HepG2 (cell line): ENCODE measurements at regions not wholly inside any gene's neighbourhood (a gene's known extent, or its start where the extent isn't known, plus 50 kb on each side); places are given as distances from the start of the nearest gene placed in this dataset.

Experiments used
- ATAC-seq: fragments of 200-7000 bp; cut with Tn5 transposase; 3 replicates; pipeline ENCODE4 v1.9.1; 2020; ENCODE audit warnings: mild to moderate bottlenecking, moderate library complexity
- BruUV-seq: library from RNA; stranded (reverse); fragments of 400-500 nt; replicated peaks from 2 replicates; lab custom pipeline; 2021; lab: Mats Ljungman, UMichigan
- CTCF ChIA-PET: fragments of 300-600 bp; formaldehyde crosslinking; extraction: SDS; loops from one replicate; lab custom pipeline; 2021; ENCODE audit warnings: low total read pairs, inconsistent platforms, low intra/inter-chr PET ratio; lab: Yijun Ruan, JAX
- POLR2A ChIA-PET: fragments of 350-600 bp; sonication (Branson Sonifier 250); formaldehyde crosslinking; loops from one replicate; lab custom pipeline; 2020; ENCODE audit warnings: antibody characterized with exemption, inconsistent platforms; lab: Yijun Ruan, JAX
- DNase-seq: peaks from one replicate; pipeline ENCODE4 v3.0.0-alpha.2; 2015; ENCODE audit warnings: low spot score
- FAIRE-seq: peaks from 3 replicates; lab custom pipeline; 2011; peaks lifted over from hg19 to GRCh38; lab: Jason Lieb, UNC
- H2AFZ ChIP-seq: one replicate; pipeline ENCODE4 v1.6.1; 2011; ENCODE audit warnings: low read length, inconsistent platforms
- H3K27ac ChIP-seq: fragments of 300-600 bp; 3 replicates; pipeline ENCODE4 v1.8.0; 2011; ENCODE audit warnings: mixed run types, mild to moderate bottlenecking, mixed read lengths, low read length, inconsistent platforms; ENCODE audit not compliant: insufficient read depth; ENCODE audit errors: extremely low read length
- H3K27me3 ChIP-seq, 2 experiments: fragments of 200-600 bp in 1 of 2; 2 replicates in 1 of 2; 3 replicates in 1 of 2; pipeline versions ENCODE4 v1.6.0 to v1.8.0; 2011; ENCODE audit warnings: low read length in 2 of 2, mild to moderate bottlenecking in 2 of 2, moderate library complexity in 2 of 2, inconsistent platforms in 1 of 2; ENCODE audit not compliant: insufficient read depth in 2 of 2, control insufficient read depth in 1 of 2
- H3K36me3 ChIP-seq, 2 experiments: fragments of 200-600 bp in 1 of 2; replicated peaks in 1 of 2; 2 replicates in 1 of 2; 3 replicates in 1 of 2; pipeline versions ENCODE4 v1.5.1 to v1.8.0; 2011; ENCODE audit warnings: low read length in 2 of 2, inconsistent platforms in 1 of 2; ENCODE audit not compliant: insufficient read depth in 2 of 2, control insufficient read depth in 1 of 2
- H3K4me1 ChIP-seq: 2 replicates; pipeline ENCODE4 v1.5.1; 2012; ENCODE audit warnings: low read length, inconsistent platforms; ENCODE audit not compliant: insufficient read depth
- H3K4me2 ChIP-seq: 2 replicates; pipeline ENCODE4 v1.6.0; 2011; ENCODE audit warnings: low read depth, low read length, inconsistent platforms
- H3K4me3 ChIP-seq, 3 experiments: fragments of 200-600 bp in 1 of 3; sonication (generic), shearing (Covaris generic) in 1 of 3; replicated peaks in 1 of 3; 2 replicates each; pipeline ENCODE4 v1.5.1; 2011 to 2016; ENCODE audit warnings: low read length in 3 of 3, inconsistent platforms in 2 of 3, low read depth in 2 of 3, mild to moderate bottlenecking in 2 of 3, control low read depth in 1 of 3, mixed read lengths in 1 of 3; ENCODE audit not compliant: insufficient read depth in 1 of 3
- H3K79me2 ChIP-seq: one replicate; pipeline ENCODE4 v1.6.1; 2011; ENCODE audit warnings: low read length, inconsistent platforms; ENCODE audit not compliant: insufficient read depth
- H3K9ac ChIP-seq: 2 replicates; pipeline ENCODE4 v1.6.0; 2011; ENCODE audit warnings: mild to moderate bottlenecking, low read depth, low read length, inconsistent platforms; ENCODE audit not compliant: insufficient read depth
- H3K9me3 ChIP-seq: 2 replicates; pipeline ENCODE4 v1.5.1; 2012; ENCODE audit warnings: mild to moderate bottlenecking, low read length
- H4K20me1 ChIP-seq: 2 replicates; pipeline ENCODE4 v1.6.0; 2011; ENCODE audit warnings: inconsistent platforms, mild to moderate bottlenecking, low read length, moderate library complexity; ENCODE audit not compliant: insufficient read depth
- ELF4 ChIP-seq: sonication (generic); formaldehyde crosslinking; IDR thresholded peaks from 2 replicates; pipeline ENCODE4 v1.5.0; 2020; ENCODE audit warnings: missing genetic modification reagents, mild to moderate bottlenecking, moderate library complexity, borderline replicate concordance
- JUND ChIP-seq: sonication (generic); formaldehyde crosslinking; IDR thresholded peaks from 2 replicates; pipeline ENCODE4 v1.8.0; 2022; ENCODE audit warnings: mild to moderate bottlenecking, missing genetic modification reagents
- MTF1 ChIP-seq: sonication (generic); formaldehyde crosslinking; IDR thresholded peaks from 2 replicates; pipeline ENCODE4 v1.5.0; 2020; ENCODE audit warnings: missing genetic modification reagents
- NKX3-1 ChIP-seq: sonication (generic); formaldehyde crosslinking; IDR thresholded peaks from 2 replicates; pipeline ENCODE4 v1.5.0; 2020; ENCODE audit warnings: missing genetic modification reagents
- SRSF4 ChIP-seq: fragments of 200-400 bp; formaldehyde crosslinking; IDR thresholded peaks from one replicate; pipeline ENCODE4 v1.6.1; 2018; ENCODE audit warnings: mild to moderate bottlenecking, low read depth, low read length, moderate library complexity; ENCODE audit not compliant: poor library complexity, severe bottlenecking
- STAG1 ChIP-seq: sonication (generic); formaldehyde crosslinking; IDR thresholded peaks from 2 replicates; pipeline ENCODE4 v1.4.0; 2020; ENCODE audit warnings: missing genetic modification reagents
- ZFX ChIP-seq: sonication (generic); formaldehyde crosslinking; IDR thresholded peaks from 2 replicates; pipeline ENCODE4 v1.4.0; 2020; ENCODE audit warnings: mild to moderate bottlenecking, low read depth, missing genetic modification reagents, moderate library complexity
- ZNF232 ChIP-seq: sonication (generic); formaldehyde crosslinking; IDR thresholded peaks from 2 replicates; pipeline ENCODE4 v1.4.0; 2020; ENCODE audit warnings: missing genetic modification reagents, borderline replicate concordance
- ZSCAN20 ChIP-seq: sonication (generic); formaldehyde crosslinking; IDR thresholded peaks from 2 replicates; pipeline ENCODE4 v1.4.0; 2020; ENCODE audit warnings: missing genetic modification reagents, mild to moderate bottlenecking, borderline replicate concordance
- ZSCAN21 ChIP-seq: sonication (generic); formaldehyde crosslinking; IDR thresholded peaks from 2 replicates; pipeline ENCODE4 v1.8.0; 2022; ENCODE audit warnings: mild to moderate bottlenecking, missing genetic modification reagents, moderate library complexity, borderline replicate concordance
- WGBS: methylation state at CpG from one replicate; pipeline ENCODE4 v1.1.6; 2017; ENCODE audit warnings: low lambda C conversion rate; 5-methylcytosine and 5-hydroxymethylcytosine counted together
- in situ Hi-C: cut with HindIII; loops from 2 replicates; pipeline ENCODE4 v1.10.0; 2017; ENCODE audit warnings: low pct_unique_long_range_greater_than_20kb; ENCODE audit not compliant: extremely low pct_ligation_motif_present
- intact Hi-C: fragments of 100-400 bp; cut with micrococcal nuclease; formaldehyde crosslinking; loops from one replicate; pipeline ENCODE4 v1.10.0; 2022; ENCODE audit not compliant: unreplicated experiment
- TF ChIP-seq, protein P1 (sequence below): sonication (generic); formaldehyde crosslinking; IDR thresholded peaks from 2 replicates; pipeline ENCODE4 v1.8.0; 2022; ENCODE audit warnings: mild to moderate bottlenecking, missing genetic modification reagents, borderline replicate concordance
- TF ChIP-seq, protein P2 (sequence below): sonication (generic); formaldehyde crosslinking; IDR thresholded peaks from 2 replicates; pipeline ENCODE4 v1.4.0; 2020; ENCODE audit warnings: missing genetic modification reagents
- TF ChIP-seq, protein P3 (sequence below): IDR thresholded peaks from 2 replicates; pipeline ENCODE4 v1.6.1; 2016; ENCODE audit warnings: low read depth, missing genetic modification reagents, missing compliant biosample characterization
- TF ChIP-seq, protein P4 (sequence below): sonication (generic); formaldehyde crosslinking; IDR thresholded peaks from 2 replicates; pipeline ENCODE4 v1.4.0; 2020; ENCODE audit warnings: mild to moderate bottlenecking, missing genetic modification reagents

DNA sequence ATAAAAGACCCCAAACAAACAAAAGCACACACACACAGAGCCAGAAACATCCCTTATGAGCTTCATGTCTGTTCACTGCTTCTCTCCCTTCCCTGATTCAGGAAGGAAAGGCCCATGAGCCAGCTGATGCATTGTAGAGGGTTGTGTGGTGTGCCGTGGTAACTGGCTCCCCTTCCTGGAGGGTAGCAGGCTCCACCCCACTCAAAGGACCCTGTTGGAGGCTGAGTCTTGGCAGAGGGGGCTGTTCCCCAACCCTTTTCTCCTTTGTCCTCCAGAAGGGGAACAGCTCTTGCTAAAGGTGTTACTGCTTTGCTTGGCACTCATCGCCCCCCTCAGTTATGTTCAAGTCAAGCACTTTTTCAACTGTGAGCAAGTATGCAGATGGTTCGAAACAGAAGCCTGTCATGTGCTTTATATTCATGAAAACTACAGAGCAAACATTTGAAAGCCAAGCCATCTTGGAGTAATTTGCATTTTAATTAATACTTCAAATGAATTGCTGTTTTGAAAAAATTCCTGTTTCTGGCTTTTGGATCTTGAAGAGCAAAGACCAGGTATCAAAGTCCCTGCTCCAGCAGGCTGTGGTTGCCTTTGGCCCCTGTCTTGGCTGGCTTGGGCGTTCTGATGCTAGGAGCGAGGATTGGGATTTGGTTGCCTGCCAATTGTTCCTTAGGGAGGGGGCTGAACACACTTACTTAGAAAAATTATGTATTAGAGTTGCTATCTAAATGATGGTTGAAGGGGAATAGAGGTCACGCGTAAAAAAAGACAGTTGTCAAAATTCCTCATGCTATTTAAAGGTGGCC, 267.8 kb downstream of the TSN start:
- H3K36me3 ChIP-seq, result no peaks in the 10 kb centered on the region
- intact Hi-C loops (no loop called here), in situ Hi-C loops (no loop called here)
- 37% methylated on average over 7 of the region's 7 CpGs for WGBS
- BruUV-seq, result no TSS peak
- H3K9ac ChIP-seq, result no peak overlapping the region
- no peaks in the 10 kb centered on the region for H4K20me1 ChIP-seq
- POLR2A ChIA-PET, result no interaction called here
- H3K27me3 ChIP-seq, result peaks cover 3 to 23% of the 10 kb centered on the region in 2 experiments; a peak in 3 of 5 replicates
- H3K79me2 ChIP-seq, result no peaks in the 10 kb centered on the region
- DNase-seq, result no peak
- no peak overlapping the region for H3K4me3 ChIP-seq
- no peak overlapping the region for H2AFZ ChIP-seq
- ATAC-seq, result no peak
- no peak for FAIRE-seq
- H3K27ac ChIP-seq, result no peak overlapping the region
- no peak overlapping the region for H3K4me2 ChIP-seq
- H3K9me3 ChIP-seq, result no peaks in the 10 kb centered on the region
- H3K4me1 ChIP-seq, result no peaks in the 10 kb centered on the region
- CTCF ChIA-PET, result no interaction called here
- TF ChIP-seq SRSF4 (no peak), STAG1 (CRISPR knock-in tag) (no peak), ELF4 (CRISPR knock-in tag) (no peak), ZFX (CRISPR knock-in tag) (no peak), ZSCAN21 (CRISPR knock-in tag) (no peak), MTF1 (CRISPR knock-in tag) (no peak), NKX3-1 (CRISPR knock-in tag) (no peak), ZSCAN20 (CRISPR knock-in tag) (no peak), JUND (CRISPR knock-in tag) (no peak), ZNF232 (CRISPR knock-in tag) (no peak)
- TF ChIP-seq, protein P1, sequence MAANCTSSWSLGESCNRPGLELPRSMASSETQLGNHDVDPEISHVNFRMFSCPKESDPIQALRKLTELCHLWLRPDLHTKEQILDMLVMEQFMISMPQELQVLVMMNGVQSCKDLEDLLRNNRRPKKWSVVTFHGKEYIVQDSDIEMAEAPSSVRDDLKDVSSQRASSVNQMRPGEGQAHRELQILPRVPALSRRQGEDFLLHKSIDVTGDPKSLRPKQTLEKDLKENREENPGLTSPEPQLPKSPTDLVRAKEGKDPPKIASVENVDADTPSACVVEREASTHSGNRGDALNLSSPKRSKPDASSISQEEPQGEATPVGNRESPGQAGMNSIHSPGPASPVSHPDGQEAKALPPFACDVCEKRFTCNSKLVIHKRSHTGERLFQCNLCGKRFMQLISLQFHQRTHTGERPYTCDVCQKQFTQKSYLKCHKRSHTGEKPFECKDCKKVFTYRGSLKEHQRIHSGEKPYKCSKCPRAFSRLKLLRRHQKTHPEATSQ, result no peak
- TF ChIP-seq, protein P2, sequence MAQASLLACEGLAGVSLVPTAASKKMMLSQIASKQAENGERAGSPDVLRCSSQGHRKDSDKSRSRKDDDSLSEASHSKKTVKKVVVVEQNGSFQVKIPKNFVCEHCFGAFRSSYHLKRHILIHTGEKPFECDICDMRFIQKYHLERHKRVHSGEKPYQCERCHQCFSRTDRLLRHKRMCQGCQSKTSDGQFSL (CRISPR knock-in tag), result no peak
- TF ChIP-seq, protein P3, sequence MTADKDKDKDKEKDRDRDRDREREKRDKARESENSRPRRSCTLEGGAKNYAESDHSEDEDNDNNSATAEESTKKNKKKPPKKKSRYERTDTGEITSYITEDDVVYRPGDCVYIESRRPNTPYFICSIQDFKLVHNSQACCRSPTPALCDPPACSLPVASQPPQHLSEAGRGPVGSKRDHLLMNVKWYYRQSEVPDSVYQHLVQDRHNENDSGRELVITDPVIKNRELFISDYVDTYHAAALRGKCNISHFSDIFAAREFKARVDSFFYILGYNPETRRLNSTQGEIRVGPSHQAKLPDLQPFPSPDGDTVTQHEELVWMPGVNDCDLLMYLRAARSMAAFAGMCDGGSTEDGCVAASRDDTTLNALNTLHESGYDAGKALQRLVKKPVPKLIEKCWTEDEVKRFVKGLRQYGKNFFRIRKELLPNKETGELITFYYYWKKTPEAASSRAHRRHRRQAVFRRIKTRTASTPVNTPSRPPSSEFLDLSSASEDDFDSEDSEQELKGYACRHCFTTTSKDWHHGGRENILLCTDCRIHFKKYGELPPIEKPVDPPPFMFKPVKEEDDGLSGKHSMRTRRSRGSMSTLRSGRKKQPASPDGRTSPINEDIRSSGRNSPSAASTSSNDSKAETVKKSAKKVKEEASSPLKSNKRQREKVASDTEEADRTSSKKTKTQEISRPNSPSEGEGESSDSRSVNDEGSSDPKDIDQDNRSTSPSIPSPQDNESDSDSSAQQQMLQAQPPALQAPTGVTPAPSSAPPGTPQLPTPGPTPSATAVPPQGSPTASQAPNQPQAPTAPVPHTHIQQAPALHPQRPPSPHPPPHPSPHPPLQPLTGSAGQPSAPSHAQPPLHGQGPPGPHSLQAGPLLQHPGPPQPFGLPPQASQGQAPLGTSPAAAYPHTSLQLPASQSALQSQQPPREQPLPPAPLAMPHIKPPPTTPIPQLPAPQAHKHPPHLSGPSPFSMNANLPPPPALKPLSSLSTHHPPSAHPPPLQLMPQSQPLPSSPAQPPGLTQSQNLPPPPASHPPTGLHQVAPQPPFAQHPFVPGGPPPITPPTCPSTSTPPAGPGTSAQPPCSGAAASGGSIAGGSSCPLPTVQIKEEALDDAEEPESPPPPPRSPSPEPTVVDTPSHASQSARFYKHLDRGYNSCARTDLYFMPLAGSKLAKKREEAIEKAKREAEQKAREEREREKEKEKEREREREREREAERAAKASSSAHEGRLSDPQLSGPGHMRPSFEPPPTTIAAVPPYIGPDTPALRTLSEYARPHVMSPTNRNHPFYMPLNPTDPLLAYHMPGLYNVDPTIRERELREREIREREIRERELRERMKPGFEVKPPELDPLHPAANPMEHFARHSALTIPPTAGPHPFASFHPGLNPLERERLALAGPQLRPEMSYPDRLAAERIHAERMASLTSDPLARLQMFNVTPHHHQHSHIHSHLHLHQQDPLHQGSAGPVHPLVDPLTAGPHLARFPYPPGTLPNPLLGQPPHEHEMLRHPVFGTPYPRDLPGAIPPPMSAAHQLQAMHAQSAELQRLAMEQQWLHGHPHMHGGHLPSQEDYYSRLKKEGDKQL (CRISPR knock-in tag), result no peak
- TF ChIP-seq, protein P4, sequence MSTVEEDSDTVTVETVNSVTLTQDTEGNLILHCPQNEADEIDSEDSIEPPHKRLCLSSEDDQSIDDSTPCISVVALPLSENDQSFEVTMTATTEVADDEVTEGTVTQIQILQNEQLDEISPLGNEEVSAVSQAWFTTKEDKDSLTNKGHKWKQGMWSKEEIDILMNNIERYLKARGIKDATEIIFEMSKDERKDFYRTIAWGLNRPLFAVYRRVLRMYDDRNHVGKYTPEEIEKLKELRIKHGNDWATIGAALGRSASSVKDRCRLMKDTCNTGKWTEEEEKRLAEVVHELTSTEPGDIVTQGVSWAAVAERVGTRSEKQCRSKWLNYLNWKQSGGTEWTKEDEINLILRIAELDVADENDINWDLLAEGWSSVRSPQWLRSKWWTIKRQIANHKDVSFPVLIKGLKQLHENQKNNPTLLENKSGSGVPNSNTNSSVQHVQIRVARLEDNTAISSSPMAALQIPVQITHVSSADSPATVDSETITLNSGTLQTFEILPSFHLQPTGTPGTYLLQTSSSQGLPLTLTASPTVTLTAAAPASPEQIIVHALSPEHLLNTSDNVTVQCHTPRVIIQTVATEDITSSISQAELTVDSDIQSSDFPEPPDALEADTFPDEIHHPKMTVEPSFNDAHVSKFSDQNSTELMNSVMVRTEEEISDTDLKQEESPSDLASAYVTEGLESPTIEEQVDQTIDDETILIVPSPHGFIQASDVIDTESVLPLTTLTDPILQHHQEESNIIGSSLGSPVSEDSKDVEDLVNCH (CRISPR knock-in tag), result no peak
